Kidney epithelial cell (primary cell): ENCODE measurements at regions not wholly inside any gene's neighbourhood (a gene's known extent, or its start where the extent isn't known, plus 50 kb on each side); places are given as distances from the start of the nearest gene placed in this dataset.

ENCODE experiments used
- DNase-seq: peaks from one replicate; pipeline ENCODE4 v3.0.0-alpha.2; 2010; ENCODE audit warnings: low read depth
- H3K27me3 ChIP-seq: 2 replicates; pipeline ENCODE4 v1.6.0; 2011; ENCODE audit warnings: low read length; ENCODE audit not compliant: control insufficient read depth, insufficient read depth
- H3K36me3 ChIP-seq: 2 replicates; pipeline ENCODE4 v1.5.1; 2011; ENCODE audit warnings: low read length; ENCODE audit not compliant: control insufficient read depth, insufficient read depth
- H3K4me3 ChIP-seq: 2 replicates; pipeline ENCODE4 v1.5.1; 2011; ENCODE audit warnings: low read depth, mild to moderate bottlenecking, control low read depth, low read length
- CTCF ChIP-seq: IDR thresholded peaks from 2 replicates; pipeline ENCODE4 v1.5.1; 2011; ENCODE audit warnings: mild to moderate bottlenecking, moderate library complexity, low read length, control low read depth, inconsistent platforms; ENCODE audit not compliant: insufficient read depth, poor library complexity, severe bottlenecking

- H3K27me3 ChIP-seq: no peaks in the 10 kb centered on the region
- no peaks in the 10 kb centered on the region for H3K36me3 ChIP-seq
- H3K4me3 ChIP-seq: no peak overlapping the region
- no peak for TF ChIP-seq CTCF
- DNase-seq: no peak
Measured at GRCh38 chr6:113137426-113137825, 719.7 kb upstream of the MARCKS start.

- no peak for TF ChIP-seq CTCF
Measured at GRCh38 chr6:113140721-113141120, 716.4 kb upstream of the MARCKS start.

GRCh38 chr6:113141901-113142300 lies 715.2 kb upstream of the MARCKS start:
- Histone ChIP-seq H3K27me3 (no peaks in the 10 kb centered on the region), H3K36me3 (no peaks in the 10 kb centered on the region), H3K4me3 (no peak overlapping the region)
- no peak for TF ChIP-seq CTCF
- DNase-seq: no peak

More at GRCh38 chr6:113140721-113141120, 716.4 kb upstream of the MARCKS start:
- Histone ChIP-seq H3K36me3 (no peaks in the 10 kb centered on the region), H3K4me3 (no peak overlapping the region), H3K27me3 (no peaks in the 10 kb centered on the region)
- no peak for DNase-seq

- no peak for TF ChIP-seq CTCF
- no peak for DNase-seq
- Histone ChIP-seq H3K36me3 (no peaks in the 10 kb centered on the region), H3K4me3 (no peak overlapping the region), H3K27me3 (no peaks in the 10 kb centered on the region)
Measured at GRCh38 chr6:113142671-113143174, 714.4 kb upstream of the MARCKS start.

- Histone ChIP-seq H3K27me3 (no peaks in the 10 kb centered on the region), H3K4me3 (no peak overlapping the region), H3K36me3 (no peaks in the 10 kb centered on the region)
- DNase-seq: no peak
- no peak for TF ChIP-seq CTCF
Measured at GRCh38 chr6:113143206-113143605, 713.9 kb upstream of the MARCKS start.

GRCh38 chr6:113144117-113144516 lies 713.0 kb upstream of the MARCKS start:
- Histone ChIP-seq H3K36me3 (no peaks in the 10 kb centered on the region), H3K4me3 (no peak overlapping the region), H3K27me3 (no peaks in the 10 kb centered on the region)
- no peak for DNase-seq
- TF ChIP-seq CTCF: no peak
